ENCODE measurements at regions not wholly inside any gene's neighbourhood (a gene's known extent, or its start where the extent isn't known, plus 50 kb on each side); places are given as distances from the start of the nearest gene placed in this dataset.

DNA sequence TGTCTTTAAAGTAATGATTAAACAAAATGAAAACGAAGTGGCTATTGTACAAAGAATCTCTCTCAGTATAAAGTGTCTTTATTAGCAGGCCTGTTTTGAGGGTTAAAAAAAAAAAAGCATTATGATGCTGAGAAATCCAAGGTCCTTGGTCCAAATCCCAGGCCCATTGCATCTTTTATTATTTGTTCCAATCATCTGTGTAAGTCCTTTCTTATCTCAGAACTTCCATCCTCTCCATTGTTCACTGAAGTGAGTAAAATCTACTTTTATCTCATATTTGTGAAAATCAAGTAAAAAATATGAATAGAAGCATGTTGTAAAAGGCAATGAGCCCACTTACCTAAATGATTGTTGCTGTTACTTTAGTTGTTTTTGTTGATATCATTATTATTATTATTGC lies 499.1 kb upstream of the JAG1 start:
- no peaks in the 10 kb centered on the region for H3K9me3 ChIP-seq (ENCODE audit: low read length)

GRCh38 chr20:11173916-11174315 lies 500.1 kb upstream of the JAG1 start:
- H4K20me1 ChIP-seq (ENCODE audit: insufficient read depth) = no peaks in the 10 kb centered on the region
- H2AFZ ChIP-seq (ENCODE audit: low read depth, low read length) = no peak overlapping the region
- no peak overlapping the region for H3K4me3 ChIP-seq (ENCODE audit: low read length)
- H3K27me3 ChIP-seq (ENCODE audit: insufficient read depth, low read depth, low read length) = no peaks in the 10 kb centered on the region
- no peak overlapping the region for H3K9ac ChIP-seq (ENCODE audit: low read length)
- H3K27ac ChIP-seq (ENCODE audit: low read length) = no peak overlapping the region
- H3K79me2 ChIP-seq (replicated peaks; ENCODE audit: insufficient read depth, low read length) = no peaks in the 10 kb centered on the region
- no peaks in the 10 kb centered on the region for H3K9me2 ChIP-seq (ENCODE audit: insufficient read depth, low read length)
- no peaks in the 10 kb centered on the region for H3K36me3 ChIP-seq (ENCODE audit: insufficient read depth, low read length)
- no peak overlapping the region for H3K4me2 ChIP-seq (ENCODE audit: low read length)
- H3F3A ChIP-seq (ENCODE audit: insufficient read depth, low read length, poor library complexity, severe bottlenecking) = no peaks in the 10 kb centered on the region
- no peak for TF ChIP-seq EP300 (conservative IDR thresholded peaks at IDR 0.05; ENCODE audit: poor library complexity, severe bottlenecking)
- TF ChIP-seq EZH2 (IDR thresholded peaks at IDR 0.05; ENCODE audit: borderline replicate concordance, insufficient read depth, low read length, poor library complexity, severe bottlenecking) = no peak
- TF ChIP-seq, protein P1, sequence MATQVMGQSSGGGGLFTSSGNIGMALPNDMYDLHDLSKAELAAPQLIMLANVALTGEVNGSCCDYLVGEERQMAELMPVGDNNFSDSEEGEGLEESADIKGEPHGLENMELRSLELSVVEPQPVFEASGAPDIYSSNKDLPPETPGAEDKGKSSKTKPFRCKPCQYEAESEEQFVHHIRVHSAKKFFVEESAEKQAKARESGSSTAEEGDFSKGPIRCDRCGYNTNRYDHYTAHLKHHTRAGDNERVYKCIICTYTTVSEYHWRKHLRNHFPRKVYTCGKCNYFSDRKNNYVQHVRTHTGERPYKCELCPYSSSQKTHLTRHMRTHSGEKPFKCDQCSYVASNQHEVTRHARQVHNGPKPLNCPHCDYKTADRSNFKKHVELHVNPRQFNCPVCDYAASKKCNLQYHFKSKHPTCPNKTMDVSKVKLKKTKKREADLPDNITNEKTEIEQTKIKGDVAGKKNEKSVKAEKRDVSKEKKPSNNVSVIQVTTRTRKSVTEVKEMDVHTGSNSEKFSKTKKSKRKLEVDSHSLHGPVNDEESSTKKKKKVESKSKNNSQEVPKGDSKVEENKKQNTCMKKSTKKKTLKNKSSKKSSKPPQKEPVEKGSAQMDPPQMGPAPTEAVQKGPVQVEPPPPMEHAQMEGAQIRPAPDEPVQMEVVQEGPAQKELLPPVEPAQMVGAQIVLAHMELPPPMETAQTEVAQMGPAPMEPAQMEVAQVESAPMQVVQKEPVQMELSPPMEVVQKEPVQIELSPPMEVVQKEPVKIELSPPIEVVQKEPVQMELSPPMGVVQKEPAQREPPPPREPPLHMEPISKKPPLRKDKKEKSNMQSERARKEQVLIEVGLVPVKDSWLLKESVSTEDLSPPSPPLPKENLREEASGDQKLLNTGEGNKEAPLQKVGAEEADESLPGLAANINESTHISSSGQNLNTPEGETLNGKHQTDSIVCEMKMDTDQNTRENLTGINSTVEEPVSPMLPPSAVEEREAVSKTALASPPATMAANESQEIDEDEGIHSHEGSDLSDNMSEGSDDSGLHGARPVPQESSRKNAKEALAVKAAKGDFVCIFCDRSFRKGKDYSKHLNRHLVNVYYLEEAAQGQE (IDR thresholded peaks at IDR 0.05; ENCODE audit: borderline replicate concordance) = no peak
- TF ChIP-seq MXI1 (conservative IDR thresholded peaks at IDR 0.05; ENCODE audit: poor library complexity, severe bottlenecking) = no peak
- no peak for TF ChIP-seq RAD21 (conservative IDR thresholded peaks at IDR 0.05)
- TF ChIP-seq SMC3 (conservative IDR thresholded peaks at IDR 0.05; ENCODE audit: poor library complexity) = no peak
- TF ChIP-seq TAF1 (IDR thresholded peaks at IDR 0.05; ENCODE audit: low read depth) = no peak
- TF ChIP-seq POLR2AphosphoS5 (IDR thresholded peaks at IDR 0.05) = no peak
- TF ChIP-seq, protein P2, sequence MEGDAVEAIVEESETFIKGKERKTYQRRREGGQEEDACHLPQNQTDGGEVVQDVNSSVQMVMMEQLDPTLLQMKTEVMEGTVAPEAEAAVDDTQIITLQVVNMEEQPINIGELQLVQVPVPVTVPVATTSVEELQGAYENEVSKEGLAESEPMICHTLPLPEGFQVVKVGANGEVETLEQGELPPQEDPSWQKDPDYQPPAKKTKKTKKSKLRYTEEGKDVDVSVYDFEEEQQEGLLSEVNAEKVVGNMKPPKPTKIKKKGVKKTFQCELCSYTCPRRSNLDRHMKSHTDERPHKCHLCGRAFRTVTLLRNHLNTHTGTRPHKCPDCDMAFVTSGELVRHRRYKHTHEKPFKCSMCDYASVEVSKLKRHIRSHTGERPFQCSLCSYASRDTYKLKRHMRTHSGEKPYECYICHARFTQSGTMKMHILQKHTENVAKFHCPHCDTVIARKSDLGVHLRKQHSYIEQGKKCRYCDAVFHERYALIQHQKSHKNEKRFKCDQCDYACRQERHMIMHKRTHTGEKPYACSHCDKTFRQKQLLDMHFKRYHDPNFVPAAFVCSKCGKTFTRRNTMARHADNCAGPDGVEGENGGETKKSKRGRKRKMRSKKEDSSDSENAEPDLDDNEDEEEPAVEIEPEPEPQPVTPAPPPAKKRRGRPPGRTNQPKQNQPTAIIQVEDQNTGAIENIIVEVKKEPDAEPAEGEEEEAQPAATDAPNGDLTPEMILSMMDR (IDR thresholded peaks at IDR 0.05; ENCODE audit: poor library complexity, severe bottlenecking) = no peak
- H3K9me3 ChIP-seq (ENCODE audit: low read length) = no peaks in the 10 kb centered on the region

More for the DNA sequence above, 499.1 kb upstream of the JAG1 start:
- Histone ChIP-seq H3F3A (ENCODE audit: insufficient read depth, low read length, poor library complexity, severe bottlenecking) (no peaks in the 10 kb centered on the region), H3K27me3 (ENCODE audit: insufficient read depth, low read depth, low read length) (no peaks in the 10 kb centered on the region), H3K36me3 (ENCODE audit: insufficient read depth, low read length) (no peaks in the 10 kb centered on the region), H3K4me2 (ENCODE audit: low read length) (no peak overlapping the region), H3K79me2 (replicated peaks; ENCODE audit: insufficient read depth, low read length) (no peaks in the 10 kb centered on the region), H2AFZ (ENCODE audit: low read depth, low read length) (no peak overlapping the region), H3K9ac (ENCODE audit: low read length) (no peak overlapping the region), H3K27ac (ENCODE audit: low read length) (no peak overlapping the region), H3K4me3 (ENCODE audit: low read length) (no peak overlapping the region), H4K20me1 (ENCODE audit: insufficient read depth) (no peaks in the 10 kb centered on the region), H3K9me2 (ENCODE audit: insufficient read depth, low read length) (no peaks in the 10 kb centered on the region)
- TF ChIP-seq EP300 (conservative IDR thresholded peaks at IDR 0.05; ENCODE audit: poor library complexity, severe bottlenecking) = no peak

- Histone ChIP-seq H3K36me3 (ENCODE audit: insufficient read depth, low read length) (no peaks in the 10 kb centered on the region), H3F3A (ENCODE audit: insufficient read depth, low read length, poor library complexity, severe bottlenecking) (no peaks in the 10 kb centered on the region), H2AFZ (ENCODE audit: low read depth, low read length) (no peak overlapping the region), H3K4me3 (ENCODE audit: low read length) (no peak overlapping the region), H3K27ac (ENCODE audit: low read length) (no peak overlapping the region), H4K20me1 (ENCODE audit: insufficient read depth) (no peaks in the 10 kb centered on the region), H3K79me2 (replicated peaks; ENCODE audit: insufficient read depth, low read length) (no peaks in the 10 kb centered on the region), H3K9ac (ENCODE audit: low read length) (no peak overlapping the region), H3K9me3 (ENCODE audit: low read length) (no peaks in the 10 kb centered on the region), H3K4me2 (ENCODE audit: low read length) (no peak overlapping the region), H3K9me2 (ENCODE audit: insufficient read depth, low read length) (no peaks in the 10 kb centered on the region), H3K27me3 (ENCODE audit: insufficient read depth, low read depth, low read length) (no peaks in the 10 kb centered on the region)
- TF ChIP-seq, protein P1 (IDR thresholded peaks at IDR 0.05; ENCODE audit: borderline replicate concordance) = no peak
- TF ChIP-seq, protein P2 (IDR thresholded peaks at IDR 0.05; ENCODE audit: poor library complexity, severe bottlenecking) = no peak
- no peak for TF ChIP-seq MXI1 (conservative IDR thresholded peaks at IDR 0.05; ENCODE audit: poor library complexity, severe bottlenecking)
- TF ChIP-seq EZH2 (IDR thresholded peaks at IDR 0.05; ENCODE audit: borderline replicate concordance, insufficient read depth, low read length, poor library complexity, severe bottlenecking) = no peak
- TF ChIP-seq TAF1 (IDR thresholded peaks at IDR 0.05; ENCODE audit: low read depth) = no peak
- no peak for TF ChIP-seq SMC3 (conservative IDR thresholded peaks at IDR 0.05; ENCODE audit: poor library complexity)
- TF ChIP-seq EP300 (conservative IDR thresholded peaks at IDR 0.05; ENCODE audit: poor library complexity, severe bottlenecking) = no peak
- TF ChIP-seq RAD21 (conservative IDR thresholded peaks at IDR 0.05) = no peak
- no peak for TF ChIP-seq POLR2AphosphoS5 (IDR thresholded peaks at IDR 0.05)
Measured at GRCh38 chr20:11174861-11175260, 501.1 kb upstream of the JAG1 start.

All from neural cell (in vitro differentiated cells).